NCI-H460 (cell line): ENCODE measurements at regions not wholly inside any gene's neighbourhood (a gene's known extent, or its start where the extent isn't known, plus 50 kb on each side); places are given as distances from the start of the nearest gene placed in this dataset.

ENCODE experiments used
- DNase-seq: peaks from one replicate; pipeline ENCODE4 v3.0.0-alpha.2; 2016; ENCODE audit warnings: low read depth; ENCODE audit errors: extremely low read depth
- small RNA-seq, 2 experiments: library from RNA; depleted of rRNA; stranded (forward); fragments of <200 nt; gene quantifications; one replicate each; pipeline ENCODE3, GENCODE V24; 2014

DNA sequence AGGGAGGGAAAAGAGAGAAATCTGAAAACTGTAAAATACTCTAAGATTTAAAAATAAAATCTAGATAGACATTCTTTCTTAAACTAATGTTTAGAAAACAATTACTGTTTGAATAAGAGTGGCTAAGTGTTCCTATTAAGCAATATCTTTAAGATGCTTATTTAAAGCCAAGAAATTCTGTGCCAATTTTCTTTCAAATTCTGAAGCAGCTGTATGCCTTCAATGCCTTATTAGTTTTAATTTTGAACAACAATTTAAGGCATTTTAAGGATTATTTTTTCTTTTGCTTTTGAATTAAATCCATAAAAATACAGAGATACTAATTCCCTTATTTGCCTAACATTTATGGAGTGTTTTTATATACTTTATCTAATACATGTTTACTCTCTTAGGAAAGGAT lies 50.3 kb upstream of the KITLG start:
- DNase-seq: no peak

Small RNA genes in the stretch of these regions (small RNA-seq; reads per million reads assigned to genes)
- gene RNU7-120P: 0 reads per million in 2 experiments
